Esophagus muscularis mucosa (tissue), 4 donors: ENCODE measurements at regions not wholly inside any gene's neighbourhood (a gene's known extent, or its start where the extent isn't known, plus 50 kb on each side); places are given as distances from the start of the nearest gene placed in this dataset.

ENCODE experiments used
- DNase-seq: peaks from one replicate; pipeline ENCODE4 v3.0.0-alpha.2; 2017; ENCODE audit errors: extremely low spot score
- H3K27ac ChIP-seq, 4 donors: fragments of 200-600 bp; sonication (generic); replicated peaks in 1 of 4; 1 replicate in 3 of 4; 2 replicates in 1 of 4; pipeline ENCODE4 v1.5.1; 2016 to 2019; ENCODE audit warnings: mild to moderate bottlenecking in 1 of 4
- H3K27me3 ChIP-seq, 4 donors: fragments of 200-600 bp; sonication (generic); one replicate each; pipeline versions ENCODE4 v1.5.1 to v1.6.0; 2016 to 2019
- H3K36me3 ChIP-seq, 4 donors: fragments of 200-600 bp; sonication (generic); one replicate each; pipeline ENCODE4 v1.5.1; 2016 to 2019
- H3K4me1 ChIP-seq, 4 donors: fragments of 200-600 bp; sonication (generic); one replicate each; pipeline ENCODE4 v1.5.1; 2016 to 2019
- H3K4me3 ChIP-seq, 4 donors: fragments of 200-600 bp; sonication (generic); 1 replicate in 2 of 4; 2 replicates in 2 of 4; pipeline ENCODE4 v1.5.1; 2016 to 2019; ENCODE audit warnings: mild to moderate bottlenecking in 4 of 4, moderate library complexity in 1 of 4
- H3K9me3 ChIP-seq, 4 donors: fragments of 200-600 bp; sonication (generic); 1 replicate in 3 of 4; 2 replicates in 1 of 4; pipeline ENCODE4 v1.5.1; 2016 to 2019
- EP300 ChIP-seq: sonication (generic); formaldehyde crosslinking; IDR thresholded peaks from one replicate; pipeline ENCODE4 v1.6.1; 2017; ENCODE audit warnings: antibody characterized with exemption
- POLR2A ChIP-seq: fragments of 450-650 bp; IDR thresholded peaks from one replicate; pipeline ENCODE4 v1.6.1; 2017; ENCODE audit warnings: antibody characterized with exemption, moderate library complexity, mild to moderate bottlenecking, low read depth
- POLR2AphosphoS5 ChIP-seq, 2 donors: sonication (generic); formaldehyde crosslinking; IDR thresholded peaks; one replicate each; pipeline ENCODE4 v1.6.1; 2017; ENCODE audit warnings: antibody characterized with exemption in 2 of 2
- WGBS: methylation state at CpG from one replicate; pipeline ENCODE4 v1.1.5; 2018; 5-methylcytosine and 5-hydroxymethylcytosine counted together
- intact Hi-C: fragments of 100-400 bp; cut with DNase I; formaldehyde crosslinking; loops from one replicate; pipeline ENCODE4 v1.15.1; 2023
- TF ChIP-seq, protein P1 (sequence below), 3 experiments: fragments of 200-600 bp in 2 of 3; fragments of 450-650 bp in 1 of 3; sonication (generic) in 2 of 3; IDR thresholded peaks; one replicate each; pipeline ENCODE4 v1.5.1; 2017 to 2019; ENCODE audit warnings: antibody characterized with exemption in 3 of 3, mild to moderate bottlenecking in 2 of 3, moderate library complexity in 1 of 3

DNA sequence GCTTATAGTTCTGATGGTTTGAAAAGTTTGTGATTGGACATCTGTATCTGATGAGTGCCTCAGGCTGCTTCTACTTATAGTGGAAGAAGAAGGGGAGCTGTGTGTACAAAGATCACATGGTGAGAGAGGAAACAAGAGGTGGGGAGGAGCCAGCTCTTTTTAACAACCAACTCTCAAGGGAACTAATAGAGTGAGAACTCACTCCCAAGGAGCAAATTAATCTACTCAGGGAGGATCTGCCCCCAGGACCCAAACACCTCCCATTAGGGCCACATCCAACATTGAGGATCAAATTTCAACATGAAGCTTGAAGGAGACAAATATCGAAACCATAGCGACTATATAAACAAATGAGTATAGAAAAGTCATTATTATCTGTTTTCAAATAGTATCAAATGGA lies 64.7 kb upstream of the PRLR start:
- WGBS, result 76% methylated on average over 2 of the region's 2 CpGs
- Histone ChIP-seq H3K9me3 (peaks cover 0 to 5% (median 0%) of the 10 kb centered on the region in 4 donors), H3K4me3 (no peak overlapping the region), H3K27ac (no peak overlapping the region), H3K4me1 (no peaks in the 10 kb centered on the region), H3K36me3 (no peaks in the 10 kb centered on the region), H3K27me3 (no peaks in the 10 kb centered on the region)
- no peak for DNase-seq
- intact Hi-C loops, result no loop called here
- no peak for TF ChIP-seq EP300
- TF ChIP-seq POLR2AphosphoS5 (IDR thresholded peaks at IDR 0.05), result no peak
- TF ChIP-seq POLR2A, result no peak
- TF ChIP-seq, protein P1, sequence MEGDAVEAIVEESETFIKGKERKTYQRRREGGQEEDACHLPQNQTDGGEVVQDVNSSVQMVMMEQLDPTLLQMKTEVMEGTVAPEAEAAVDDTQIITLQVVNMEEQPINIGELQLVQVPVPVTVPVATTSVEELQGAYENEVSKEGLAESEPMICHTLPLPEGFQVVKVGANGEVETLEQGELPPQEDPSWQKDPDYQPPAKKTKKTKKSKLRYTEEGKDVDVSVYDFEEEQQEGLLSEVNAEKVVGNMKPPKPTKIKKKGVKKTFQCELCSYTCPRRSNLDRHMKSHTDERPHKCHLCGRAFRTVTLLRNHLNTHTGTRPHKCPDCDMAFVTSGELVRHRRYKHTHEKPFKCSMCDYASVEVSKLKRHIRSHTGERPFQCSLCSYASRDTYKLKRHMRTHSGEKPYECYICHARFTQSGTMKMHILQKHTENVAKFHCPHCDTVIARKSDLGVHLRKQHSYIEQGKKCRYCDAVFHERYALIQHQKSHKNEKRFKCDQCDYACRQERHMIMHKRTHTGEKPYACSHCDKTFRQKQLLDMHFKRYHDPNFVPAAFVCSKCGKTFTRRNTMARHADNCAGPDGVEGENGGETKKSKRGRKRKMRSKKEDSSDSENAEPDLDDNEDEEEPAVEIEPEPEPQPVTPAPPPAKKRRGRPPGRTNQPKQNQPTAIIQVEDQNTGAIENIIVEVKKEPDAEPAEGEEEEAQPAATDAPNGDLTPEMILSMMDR (IDR thresholded peaks at IDR 0.05), result no peak

- WGBS, result 85% methylated on average over 6 of the region's 6 CpGs
- intact Hi-C loops, result no loop called here
- TF ChIP-seq EP300 (no peak), POLR2A (no peak), POLR2AphosphoS5 (IDR thresholded peaks at IDR 0.05) (no peak)
- TF ChIP-seq, protein P1 (IDR thresholded peaks at IDR 0.05), result no peak
- H3K4me3 ChIP-seq, result no peak overlapping the region
- H3K9me3 ChIP-seq, result peaks cover 0 to 5% (median 0%) of the 10 kb centered on the region in 4 donors
- DNase-seq, result no peak
- H3K4me1 ChIP-seq, result no peaks in the 10 kb centered on the region
- H3K27me3 ChIP-seq, result no peaks in the 10 kb centered on the region
- no peaks in the 10 kb centered on the region for H3K36me3 ChIP-seq
- H3K27ac ChIP-seq, result no peak overlapping the region
Observed at GRCh38 chr5:35294017-35294416, 63.7 kb upstream of the PRLR start.

DNA sequence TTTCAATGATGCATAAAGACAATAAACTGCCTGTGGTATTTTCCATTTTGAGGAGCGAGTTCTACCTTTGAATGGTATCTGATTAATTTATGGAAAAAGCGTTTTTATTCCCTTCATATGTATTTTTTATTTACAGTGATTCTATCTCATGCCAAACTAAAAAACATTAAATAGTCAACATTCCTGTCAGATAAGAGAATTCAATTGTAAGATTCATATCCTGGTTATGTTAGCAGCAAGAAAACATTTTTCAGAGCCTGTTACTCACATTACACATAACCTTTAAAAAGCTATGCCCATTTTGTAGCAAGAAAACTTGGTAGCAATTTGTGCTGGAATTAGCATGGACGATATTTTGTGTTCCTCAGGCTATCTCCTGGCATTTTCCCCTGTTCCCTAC lies 55.1 kb upstream of the PRLR start:
- Histone ChIP-seq H3K27ac (no peak overlapping the region), H3K36me3 (no peaks in the 10 kb centered on the region), H3K4me1 (no peaks in the 10 kb centered on the region), H3K4me3 (no peak overlapping the region), H3K27me3 (no peaks in the 10 kb centered on the region), H3K9me3 (peaks cover 0 to 2% (median 0%) of the 10 kb centered on the region in 4 donors)
- TF ChIP-seq EP300 (no peak), POLR2A (no peak), POLR2AphosphoS5 (IDR thresholded peaks at IDR 0.05) (no peak)
- TF ChIP-seq, protein P1 (IDR thresholded peaks at IDR 0.05), result no peak
- no peak for DNase-seq
- intact Hi-C loops, result no loop called here
- 68% methylated on average over 3 of the region's 3 CpGs for whole genome bisulfite sequencing

DNA sequence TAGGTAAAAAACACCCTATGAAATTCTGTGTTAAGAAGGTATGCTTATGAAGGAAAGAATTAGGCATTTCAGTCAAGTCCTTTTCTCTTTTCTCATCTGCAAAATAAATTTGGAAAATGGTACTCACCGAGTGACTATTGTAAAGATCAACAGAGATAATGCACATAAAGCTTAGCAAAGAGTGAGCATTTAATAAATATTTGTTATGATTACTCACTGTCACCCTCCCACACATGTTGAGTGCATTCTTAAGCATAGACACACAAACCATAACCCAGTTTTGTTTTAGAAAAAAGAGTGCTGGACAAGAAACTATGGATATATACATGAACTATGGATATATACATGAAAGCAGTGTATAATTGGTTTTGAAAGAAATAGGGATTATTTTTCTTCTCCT lies 54.7 kb upstream of the PRLR start:
- TF ChIP-seq POLR2AphosphoS5 (IDR thresholded peaks at IDR 0.05) (no peak), EP300 (no peak), POLR2A (no peak)
- TF ChIP-seq, protein P1 (IDR thresholded peaks at IDR 0.05), result no peak
- Histone ChIP-seq H3K4me1 (no peaks in the 10 kb centered on the region), H3K27ac (no peak overlapping the region), H3K36me3 (no peaks in the 10 kb centered on the region), H3K4me3 (no peak overlapping the region), H3K27me3 (no peaks in the 10 kb centered on the region), H3K9me3 (no peaks in the 10 kb centered on the region)
- 80% methylated on average over 1 of the region's 1 CpG for WGBS
- DNase-seq, result no peak
- intact Hi-C loops, result no loop called here

GRCh38 chr5:35284364-35284763 lies 54.1 kb upstream of the PRLR start:
- no peak overlapping the region for H3K4me3 ChIP-seq
- DNase-seq, result no peak
- no peaks in the 10 kb centered on the region for H3K27me3 ChIP-seq
- no peaks in the 10 kb centered on the region for H3K9me3 ChIP-seq
- intact Hi-C loops, result no loop called here
- H3K36me3 ChIP-seq, result no peaks in the 10 kb centered on the region
- TF ChIP-seq EP300 (no peak), POLR2A (no peak), POLR2AphosphoS5 (IDR thresholded peaks at IDR 0.05) (no peak)
- TF ChIP-seq, protein P1 (IDR thresholded peaks at IDR 0.05), result no peak
- H3K27ac ChIP-seq, result no peak overlapping the region
- H3K4me1 ChIP-seq, result no peaks in the 10 kb centered on the region
